ENCODE measurements at regions not wholly inside any gene's neighbourhood (a gene's known extent, or its start where the extent isn't known, plus 50 kb on each side); places are given as distances from the start of the nearest gene placed in this dataset.

- Histone ChIP-seq H3K4me1 (peaks cover 0 to 6% (median 2%) of the 10 kb centered on the region in 4 donors), H3K36me3 (no peaks in the 10 kb centered on the region), H3K4me3 (no peak overlapping the region), H3K27ac (replicated peaks in 1 of 4) (no peak overlapping the region), H3K9me3 (no peaks in the 10 kb centered on the region), H3K27me3 (no peaks in the 10 kb centered on the region)
- DNase-seq (ENCODE audit: extremely low spot score): no peak
- 53% methylated on average over 2 of the region's 2 CpGs for WGBS
- TF ChIP-seq POLR2AphosphoS5 (IDR thresholded peaks at IDR 0.05) (no peak), CTCF (IDR thresholded peaks at IDR 0.05) (no peak), EP300 (IDR thresholded peaks at IDR 0.05) (no peak), POLR2A (IDR thresholded peaks at IDR 0.05; ENCODE audit: low read depth) (no peak)
- intact Hi-C loops (cut with DNase I): no loop called here
Measured at GRCh38 chr1:68301471-68302001, 69.2 kb upstream of the WLS start.

- H3K9me3 ChIP-seq: no peaks in the 10 kb centered on the region
- intact Hi-C loops (cut with DNase I): no loop called here
- peaks cover 26 to 40% (median 35%) of the 10 kb centered on the region in 4 donors for H3K4me1 ChIP-seq
- peak overlapping the region; percentile 60 to 78 (median 76) for H3K27ac ChIP-seq (replicated peaks in 1 of 4)
- DNase-seq (ENCODE audit: extremely low spot score): no peak
- WGBS: 86% methylated on average over 16 of the region's 16 CpGs
- no peak for TF ChIP-seq POLR2AphosphoS5 (IDR thresholded peaks at IDR 0.05)
- TF ChIP-seq POLR2A (IDR thresholded peaks at IDR 0.05; ENCODE audit: low read depth): no peak
- TF ChIP-seq EP300 (IDR thresholded peaks at IDR 0.05): no peak
- TF ChIP-seq CTCF (IDR thresholded peaks at IDR 0.05): no peak
- H3K4me3 ChIP-seq: peak overlapping the region in 1 of 4 donors; percentile 36
- no peaks in the 10 kb centered on the region for H3K36me3 ChIP-seq
- H3K27me3 ChIP-seq: no peaks in the 10 kb centered on the region
Measured at GRCh38 chr1:68294367-68295066, 62.2 kb upstream of the WLS start.

- H3K4me1 ChIP-seq: peaks cover 26 to 40% (median 35%) of the 10 kb centered on the region in 4 donors
- DNase-seq (ENCODE audit: extremely low spot score): no peak
- no peaks in the 10 kb centered on the region for H3K36me3 ChIP-seq
- no peak for TF ChIP-seq POLR2A (IDR thresholded peaks at IDR 0.05; ENCODE audit: low read depth)
- TF ChIP-seq EP300 (IDR thresholded peaks at IDR 0.05): no peak
- TF ChIP-seq CTCF (IDR thresholded peaks at IDR 0.05): no peak
- H3K9me3 ChIP-seq: no peaks in the 10 kb centered on the region
- peak overlapping the region; percentile 60 to 78 (median 76) for H3K27ac ChIP-seq (replicated peaks in 1 of 4)
- intact Hi-C loops (cut with DNase I): no loop called here
- 47% methylated on average over 13 of the region's 19 CpGs for WGBS
- peak overlapping the region; percentile 9 to 36 (median 18) for H3K4me3 ChIP-seq
- no peaks in the 10 kb centered on the region for H3K27me3 ChIP-seq
Measured at GRCh38 chr1:68293609-68294366, 61.5 kb upstream of the WLS start.

- Histone ChIP-seq H3K27me3 (no peaks in the 10 kb centered on the region), H3K4me3 (peak overlapping the region; percentile 9 to 36 (median 18)), H3K27ac (replicated peaks in 1 of 4) (peak overlapping the region; percentile 60 to 78 (median 76)), H3K36me3 (no peaks in the 10 kb centered on the region), H3K4me1 (peaks cover 26 to 40% (median 35%) of the 10 kb centered on the region in 4 donors), H3K9me3 (no peaks in the 10 kb centered on the region)
- intact Hi-C loops (cut with DNase I): no loop called here
- TF ChIP-seq EP300 (IDR thresholded peaks at IDR 0.05) (no peak), CTCF (IDR thresholded peaks at IDR 0.05) (no peak), POLR2A (IDR thresholded peaks at IDR 0.05; ENCODE audit: low read depth) (no peak), POLR2AphosphoS5 (IDR thresholded peaks at IDR 0.05) (no peak)
- DNase-seq (ENCODE audit: extremely low spot score): no peak
- WGBS: 38% methylated on average over 5 of the region's 5 CpGs
Measured at GRCh38 chr1:68293122-68293521, 60.8 kb upstream of the WLS start.

Data from esophagus muscularis mucosa (tissue), 4 donors.